ENCODE measurements at regions not wholly inside any gene's neighbourhood (a gene's known extent, or its start where the extent isn't known, plus 50 kb on each side); places are given as distances from the start of the nearest gene placed in this dataset.

DNA sequence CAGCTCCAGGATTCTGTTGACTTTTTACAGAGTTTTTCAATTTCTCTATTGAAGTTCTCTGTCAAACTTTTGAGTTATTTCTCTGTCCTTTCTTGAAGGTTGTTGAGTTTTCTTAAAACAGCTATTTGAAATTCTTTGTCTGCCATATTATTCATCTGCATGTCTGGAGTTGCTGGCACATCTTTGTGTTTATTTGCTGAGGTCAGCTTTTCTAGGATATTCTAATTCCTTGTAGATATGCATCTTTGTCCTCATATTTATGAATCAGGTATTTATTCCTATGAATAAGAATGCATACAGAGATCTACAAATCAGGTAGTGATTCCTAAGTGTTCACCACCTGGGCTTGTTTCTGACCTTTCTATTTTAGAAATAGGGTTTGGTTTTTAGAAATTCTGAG lies 546.4 kb downstream of the RAPGEF2 start:
- Histone ChIP-seq H3K9me3 (replicated peaks; ENCODE audit: control insufficient read depth, insufficient read depth, low read length) (no peaks in the 10 kb centered on the region), H3K4me2 (ENCODE audit: control insufficient read depth, insufficient read depth) (no peak overlapping the region), H3K36me3 (ENCODE audit: control insufficient read depth in 2 of 2, insufficient read depth in 2 of 2, low read length in 1 of 2) (no peaks in the 10 kb centered on the region), H3K79me2 (ENCODE audit: control insufficient read depth, insufficient read depth, low read length) (no peaks in the 10 kb centered on the region), H3K9ac (ENCODE audit: control insufficient read depth, insufficient read depth, low read length) (no peak overlapping the region), H3K27me3 (replicated peaks in 1 of 2; ENCODE audit: control insufficient read depth in 2 of 2, insufficient read depth in 2 of 2, low read length in 1 of 2) (no peaks in the 10 kb centered on the region), H4K20me1 (ENCODE audit: control insufficient read depth, insufficient read depth) (no peaks in the 10 kb centered on the region), H3K27ac (ENCODE audit: control insufficient read depth, insufficient read depth) (no peak overlapping the region), H2AFZ (ENCODE audit: control insufficient read depth, low read depth, low read length) (no peak overlapping the region), H3K4me3 (no peak overlapping the region), H3K4me1 (ENCODE audit: control insufficient read depth, insufficient read depth, low read length) (no peaks in the 10 kb centered on the region)
- in situ Hi-C loops (cut with MboI) (no loop called here), intact Hi-C loops (cut with micrococcal nuclease; ENCODE audit: unreplicated experiment) (no loop called here)
- ChIA-PET CTCF (no interaction called here), POLR2A (no interaction called here), SMC1A (ENCODE audit: uncharacterized antibody, unreplicated experiment) (no interaction called here), RAD21 (ENCODE audit: unreplicated experiment) (no interaction called here)
- FAIRE-seq (no peak), DNase-seq (ENCODE audit: low read depth, low spot score) (no peak), ATAC-seq (no peak)
- BruUV-seq (replicated peaks) = no TSS peak
- TF ChIP-seq, protein P1, sequence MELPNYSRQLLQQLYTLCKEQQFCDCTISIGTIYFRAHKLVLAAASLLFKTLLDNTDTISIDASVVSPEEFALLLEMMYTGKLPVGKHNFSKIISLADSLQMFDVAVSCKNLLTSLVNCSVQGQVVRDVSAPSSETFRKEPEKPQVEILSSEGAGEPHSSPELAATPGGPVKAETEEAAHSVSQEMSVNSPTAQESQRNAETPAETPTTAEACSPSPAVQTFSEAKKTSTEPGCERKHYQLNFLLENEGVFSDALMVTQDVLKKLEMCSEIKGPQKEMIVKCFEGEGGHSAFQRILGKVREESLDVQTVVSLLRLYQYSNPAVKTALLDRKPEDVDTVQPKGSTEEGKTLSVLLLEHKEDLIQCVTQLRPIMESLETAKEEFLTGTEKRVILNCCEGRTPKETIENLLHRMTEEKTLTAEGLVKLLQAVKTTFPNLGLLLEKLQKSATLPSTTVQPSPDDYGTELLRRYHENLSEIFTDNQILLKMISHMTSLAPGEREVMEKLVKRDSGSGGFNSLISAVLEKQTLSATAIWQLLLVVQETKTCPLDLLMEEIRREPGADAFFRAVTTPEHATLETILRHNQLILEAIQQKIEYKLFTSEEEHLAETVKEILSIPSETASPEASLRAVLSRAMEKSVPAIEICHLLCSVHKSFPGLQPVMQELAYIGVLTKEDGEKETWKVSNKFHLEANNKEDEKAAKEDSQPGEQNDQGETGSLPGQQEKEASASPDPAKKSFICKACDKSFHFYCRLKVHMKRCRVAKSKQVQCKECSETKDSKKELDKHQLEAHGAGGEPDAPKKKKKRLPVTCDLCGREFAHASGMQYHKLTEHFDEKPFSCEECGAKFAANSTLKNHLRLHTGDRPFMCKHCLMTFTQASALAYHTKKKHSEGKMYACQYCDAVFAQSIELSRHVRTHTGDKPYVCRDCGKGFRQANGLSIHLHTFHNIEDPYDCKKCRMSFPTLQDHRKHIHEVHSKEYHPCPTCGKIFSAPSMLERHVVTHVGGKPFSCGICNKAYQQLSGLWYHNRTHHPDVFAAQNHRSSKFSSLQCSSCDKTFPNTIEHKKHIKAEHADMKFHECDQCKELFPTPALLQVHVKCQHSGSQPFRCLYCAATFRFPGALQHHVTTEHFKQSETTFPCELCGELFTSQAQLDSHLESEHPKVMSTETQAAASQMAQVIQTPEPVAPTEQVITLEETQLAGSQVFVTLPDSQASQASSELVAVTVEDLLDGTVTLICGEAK (IDR thresholded peaks at IDR 0.05; ENCODE audit: borderline replicate concordance) = no peak
- TF ChIP-seq, protein P2, sequence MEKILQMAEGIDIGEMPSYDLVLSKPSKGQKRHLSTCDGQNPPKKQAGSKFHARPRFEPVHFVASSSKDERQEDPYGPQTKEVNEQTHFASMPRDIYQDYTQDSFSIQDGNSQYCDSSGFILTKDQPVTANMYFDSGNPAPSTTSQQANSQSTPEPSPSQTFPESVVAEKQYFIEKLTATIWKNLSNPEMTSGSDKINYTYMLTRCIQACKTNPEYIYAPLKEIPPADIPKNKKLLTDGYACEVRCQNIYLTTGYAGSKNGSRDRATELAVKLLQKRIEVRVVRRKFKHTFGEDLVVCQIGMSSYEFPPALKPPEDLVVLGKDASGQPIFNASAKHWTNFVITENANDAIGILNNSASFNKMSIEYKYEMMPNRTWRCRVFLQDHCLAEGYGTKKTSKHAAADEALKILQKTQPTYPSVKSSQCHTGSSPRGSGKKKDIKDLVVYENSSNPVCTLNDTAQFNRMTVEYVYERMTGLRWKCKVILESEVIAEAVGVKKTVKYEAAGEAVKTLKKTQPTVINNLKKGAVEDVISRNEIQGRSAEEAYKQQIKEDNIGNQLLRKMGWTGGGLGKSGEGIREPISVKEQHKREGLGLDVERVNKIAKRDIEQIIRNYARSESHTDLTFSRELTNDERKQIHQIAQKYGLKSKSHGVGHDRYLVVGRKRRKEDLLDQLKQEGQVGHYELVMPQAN (conservative IDR thresholded peaks at IDR 0.05) = no peak
- TF ChIP-seq NRF1 (conservative IDR thresholded peaks at IDR 0.05; ENCODE audit: low read depth, low read length) (no peak), POU2F2 (IDR thresholded peaks at IDR 0.05; ENCODE audit: borderline replicate concordance, low read depth, low read length) (no peak), MTA2 (IDR thresholded peaks at IDR 0.05; ENCODE audit: low read depth) (no peak), SMAD5 (IDR thresholded peaks at IDR 0.05; ENCODE audit: low read depth) (no peak), HCFC1 (IDR thresholded peaks at IDR 0.05; ENCODE audit: low read length) (no peak), BCL11A (IDR thresholded peaks at IDR 0.05; ENCODE audit: low read depth, low read length) (no peak), KAT2A (conservative IDR thresholded peaks at IDR 0.05; ENCODE audit: control insufficient read depth, low read depth, low read length) (no peak), LARP7 (IDR thresholded peaks at IDR 0.05) (no peak), MAX (IDR thresholded peaks at IDR 0.05; ENCODE audit: low read depth, low read length) (no peak), ATF7 (IDR thresholded peaks at IDR 0.05; ENCODE audit: low read depth) (no peak), NR2C1 (IDR thresholded peaks at IDR 0.05) (no peak)
- TF ChIP-seq, protein P3, sequence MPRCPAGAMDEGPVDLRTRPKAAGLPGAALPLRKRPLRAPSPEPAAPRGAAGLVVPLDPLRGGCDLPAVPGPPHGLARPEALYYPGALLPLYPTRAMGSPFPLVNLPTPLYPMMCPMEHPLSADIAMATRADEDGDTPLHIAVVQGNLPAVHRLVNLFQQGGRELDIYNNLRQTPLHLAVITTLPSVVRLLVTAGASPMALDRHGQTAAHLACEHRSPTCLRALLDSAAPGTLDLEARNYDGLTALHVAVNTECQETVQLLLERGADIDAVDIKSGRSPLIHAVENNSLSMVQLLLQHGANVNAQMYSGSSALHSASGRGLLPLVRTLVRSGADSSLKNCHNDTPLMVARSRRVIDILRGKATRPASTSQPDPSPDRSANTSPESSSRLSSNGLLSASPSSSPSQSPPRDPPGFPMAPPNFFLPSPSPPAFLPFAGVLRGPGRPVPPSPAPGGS (IDR thresholded peaks at IDR 0.05; ENCODE audit: borderline replicate concordance, insufficient read depth, low read depth, low read length, poor library complexity, severe bottlenecking) = no peak
- TF ChIP-seq, protein P4, sequence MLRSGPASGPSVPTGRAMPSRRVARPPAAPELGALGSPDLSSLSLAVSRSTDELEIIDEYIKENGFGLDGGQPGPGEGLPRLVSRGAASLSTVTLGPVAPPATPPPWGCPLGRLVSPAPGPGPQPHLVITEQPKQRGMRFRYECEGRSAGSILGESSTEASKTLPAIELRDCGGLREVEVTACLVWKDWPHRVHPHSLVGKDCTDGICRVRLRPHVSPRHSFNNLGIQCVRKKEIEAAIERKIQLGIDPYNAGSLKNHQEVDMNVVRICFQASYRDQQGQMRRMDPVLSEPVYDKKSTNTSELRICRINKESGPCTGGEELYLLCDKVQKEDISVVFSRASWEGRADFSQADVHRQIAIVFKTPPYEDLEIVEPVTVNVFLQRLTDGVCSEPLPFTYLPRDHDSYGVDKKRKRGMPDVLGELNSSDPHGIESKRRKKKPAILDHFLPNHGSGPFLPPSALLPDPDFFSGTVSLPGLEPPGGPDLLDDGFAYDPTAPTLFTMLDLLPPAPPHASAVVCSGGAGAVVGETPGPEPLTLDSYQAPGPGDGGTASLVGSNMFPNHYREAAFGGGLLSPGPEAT (IDR thresholded peaks at IDR 0.05; ENCODE audit: low read depth) = no peak
- TF ChIP-seq, protein P5, sequence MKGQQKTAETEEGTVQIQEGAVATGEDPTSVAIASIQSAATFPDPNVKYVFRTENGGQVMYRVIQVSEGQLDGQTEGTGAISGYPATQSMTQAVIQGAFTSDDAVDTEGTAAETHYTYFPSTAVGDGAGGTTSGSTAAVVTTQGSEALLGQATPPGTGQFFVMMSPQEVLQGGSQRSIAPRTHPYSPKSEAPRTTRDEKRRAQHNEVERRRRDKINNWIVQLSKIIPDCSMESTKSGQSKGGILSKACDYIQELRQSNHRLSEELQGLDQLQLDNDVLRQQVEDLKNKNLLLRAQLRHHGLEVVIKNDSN (IDR thresholded peaks at IDR 0.05; ENCODE audit: borderline replicate concordance, extremely low read length, insufficient read depth, low read depth, low read length) = no peak
